ENCODE measurements at regions not wholly inside any gene's neighbourhood (a gene's known extent, or its start where the extent isn't known, plus 50 kb on each side); places are given as distances from the start of the nearest gene placed in this dataset.

DNA sequence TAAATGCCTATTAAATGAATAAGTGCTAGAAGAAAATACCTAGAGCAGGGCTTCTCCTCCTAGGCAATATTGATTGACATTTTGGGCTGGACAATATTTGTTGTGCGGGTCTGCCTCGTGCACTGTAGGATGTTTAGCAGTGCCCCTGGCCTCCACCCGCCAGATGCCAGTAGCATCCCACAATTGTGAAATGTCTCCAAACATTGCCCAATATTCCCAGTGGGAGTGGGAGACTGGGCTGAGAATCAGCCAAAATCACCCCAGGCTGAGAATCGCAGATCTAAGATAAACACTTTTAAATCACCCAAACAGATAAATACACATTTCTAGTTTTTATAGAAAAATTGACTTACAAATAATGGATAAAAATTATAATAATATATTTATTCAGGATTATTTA lies 916.2 kb upstream of the LCORL start:
- TF ChIP-seq EP300 (IDR thresholded peaks at IDR 0.05): no peak
- TF ChIP-seq, protein P1, sequence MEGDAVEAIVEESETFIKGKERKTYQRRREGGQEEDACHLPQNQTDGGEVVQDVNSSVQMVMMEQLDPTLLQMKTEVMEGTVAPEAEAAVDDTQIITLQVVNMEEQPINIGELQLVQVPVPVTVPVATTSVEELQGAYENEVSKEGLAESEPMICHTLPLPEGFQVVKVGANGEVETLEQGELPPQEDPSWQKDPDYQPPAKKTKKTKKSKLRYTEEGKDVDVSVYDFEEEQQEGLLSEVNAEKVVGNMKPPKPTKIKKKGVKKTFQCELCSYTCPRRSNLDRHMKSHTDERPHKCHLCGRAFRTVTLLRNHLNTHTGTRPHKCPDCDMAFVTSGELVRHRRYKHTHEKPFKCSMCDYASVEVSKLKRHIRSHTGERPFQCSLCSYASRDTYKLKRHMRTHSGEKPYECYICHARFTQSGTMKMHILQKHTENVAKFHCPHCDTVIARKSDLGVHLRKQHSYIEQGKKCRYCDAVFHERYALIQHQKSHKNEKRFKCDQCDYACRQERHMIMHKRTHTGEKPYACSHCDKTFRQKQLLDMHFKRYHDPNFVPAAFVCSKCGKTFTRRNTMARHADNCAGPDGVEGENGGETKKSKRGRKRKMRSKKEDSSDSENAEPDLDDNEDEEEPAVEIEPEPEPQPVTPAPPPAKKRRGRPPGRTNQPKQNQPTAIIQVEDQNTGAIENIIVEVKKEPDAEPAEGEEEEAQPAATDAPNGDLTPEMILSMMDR (IDR thresholded peaks at IDR 0.05): no peak
- no peak for TF ChIP-seq POLR2A (IDR thresholded peaks at IDR 0.05)
